ENCODE measurements at regions not wholly inside any gene's neighbourhood (a gene's known extent, or its start where the extent isn't known, plus 50 kb on each side); places are given as distances from the start of the nearest gene placed in this dataset.

DNA sequence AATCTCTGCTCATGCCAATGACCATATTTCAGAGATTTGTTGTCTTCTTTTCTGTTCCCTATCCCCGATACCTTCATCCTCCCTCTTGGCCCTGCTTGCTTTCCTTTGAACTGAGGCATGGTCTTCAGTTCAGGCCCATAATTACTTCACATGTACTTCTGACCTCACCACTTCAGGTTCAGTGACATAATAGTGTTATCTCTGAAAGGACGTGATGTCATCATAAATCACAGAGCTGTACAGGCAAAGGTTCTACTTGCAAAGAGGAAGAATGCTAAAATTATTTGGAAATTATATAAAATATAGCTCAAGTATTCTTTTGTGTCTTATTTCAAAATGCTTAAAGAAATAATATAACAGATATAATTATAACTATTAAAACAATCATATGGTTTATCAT, 230.3 kb upstream of the ESRRG start:
- TF ChIP-seq TOX (CRISPR knock-in tag; IDR thresholded peaks at IDR 0.05; ENCODE audit: borderline replicate concordance), result no peak
- no peak for TF ChIP-seq ZNF565 (CRISPR knock-in tag; conservative IDR thresholded peaks at IDR 0.05; ENCODE audit: low read depth)
- TF ChIP-seq, protein P1, sequence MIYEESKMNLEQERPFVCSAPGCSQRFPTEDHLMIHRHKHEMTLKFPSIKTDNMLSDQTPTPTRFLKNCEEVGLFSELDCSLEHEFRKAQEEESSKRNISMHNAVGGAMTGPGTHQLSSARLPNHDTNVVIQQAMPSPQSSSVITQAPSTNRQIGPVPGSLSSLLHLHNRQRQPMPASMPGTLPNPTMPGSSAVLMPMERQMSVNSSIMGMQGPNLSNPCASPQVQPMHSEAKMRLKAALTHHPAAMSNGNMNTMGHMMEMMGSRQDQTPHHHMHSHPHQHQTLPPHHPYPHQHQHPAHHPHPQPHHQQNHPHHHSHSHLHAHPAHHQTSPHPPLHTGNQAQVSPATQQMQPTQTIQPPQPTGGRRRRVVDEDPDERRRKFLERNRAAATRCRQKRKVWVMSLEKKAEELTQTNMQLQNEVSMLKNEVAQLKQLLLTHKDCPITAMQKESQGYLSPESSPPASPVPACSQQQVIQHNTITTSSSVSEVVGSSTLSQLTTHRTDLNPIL (CRISPR knock-in tag; IDR thresholded peaks at IDR 0.05; ENCODE audit: low read depth), result no peak
- TF ChIP-seq, protein P2, sequence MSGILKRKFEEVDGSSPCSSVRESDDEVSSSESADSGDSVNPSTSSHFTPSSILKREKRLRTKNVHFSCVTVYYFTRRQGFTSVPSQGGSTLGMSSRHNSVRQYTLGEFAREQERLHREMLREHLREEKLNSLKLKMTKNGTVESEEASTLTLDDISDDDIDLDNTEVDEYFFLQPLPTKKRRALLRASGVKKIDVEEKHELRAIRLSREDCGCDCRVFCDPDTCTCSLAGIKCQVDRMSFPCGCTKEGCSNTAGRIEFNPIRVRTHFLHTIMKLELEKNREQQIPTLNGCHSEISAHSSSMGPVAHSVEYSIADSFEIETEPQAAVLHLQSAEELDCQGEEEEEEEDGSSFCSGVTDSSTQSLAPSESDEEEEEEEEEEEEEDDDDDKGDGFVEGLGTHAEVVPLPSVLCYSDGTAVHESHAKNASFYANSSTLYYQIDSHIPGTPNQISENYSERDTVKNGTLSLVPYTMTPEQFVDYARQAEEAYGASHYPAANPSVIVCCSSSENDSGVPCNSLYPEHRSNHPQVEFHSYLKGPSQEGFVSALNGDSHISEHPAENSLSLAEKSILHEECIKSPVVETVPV (CRISPR knock-in tag; IDR thresholded peaks at IDR 0.05), result no peak
- TF ChIP-seq ARNTL (CRISPR knock-in tag; IDR thresholded peaks at IDR 0.05; ENCODE audit: borderline replicate concordance, low read depth), result no peak
- TF ChIP-seq, protein P3, sequence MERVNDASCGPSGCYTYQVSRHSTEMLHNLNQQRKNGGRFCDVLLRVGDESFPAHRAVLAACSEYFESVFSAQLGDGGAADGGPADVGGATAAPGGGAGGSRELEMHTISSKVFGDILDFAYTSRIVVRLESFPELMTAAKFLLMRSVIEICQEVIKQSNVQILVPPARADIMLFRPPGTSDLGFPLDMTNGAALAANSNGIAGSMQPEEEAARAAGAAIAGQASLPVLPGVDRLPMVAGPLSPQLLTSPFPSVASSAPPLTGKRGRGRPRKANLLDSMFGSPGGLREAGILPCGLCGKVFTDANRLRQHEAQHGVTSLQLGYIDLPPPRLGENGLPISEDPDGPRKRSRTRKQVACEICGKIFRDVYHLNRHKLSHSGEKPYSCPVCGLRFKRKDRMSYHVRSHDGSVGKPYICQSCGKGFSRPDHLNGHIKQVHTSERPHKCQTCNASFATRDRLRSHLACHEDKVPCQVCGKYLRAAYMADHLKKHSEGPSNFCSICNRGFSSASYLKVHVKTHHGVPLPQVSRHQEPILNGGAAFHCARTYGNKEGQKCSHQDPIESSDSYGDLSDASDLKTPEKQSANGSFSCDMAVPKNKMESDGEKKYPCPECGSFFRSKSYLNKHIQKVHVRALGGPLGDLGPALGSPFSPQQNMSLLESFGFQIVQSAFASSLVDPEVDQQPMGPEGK (CRISPR knock-in tag; IDR thresholded peaks at IDR 0.05; ENCODE audit: borderline replicate concordance), result no peak
- TF ChIP-seq ISL1 (CRISPR knock-in tag; IDR thresholded peaks at IDR 0.05), result no peak
- TF ChIP-seq TCF4 (CRISPR knock-in tag; IDR thresholded peaks at IDR 0.05; ENCODE audit: borderline replicate concordance), result no peak
- no peak for TF ChIP-seq ZFP30 (CRISPR knock-in tag; IDR thresholded peaks at IDR 0.05)

Data from SK-N-SH treated with all-trans-retinoic acid at 6 μM for 48 hours (cell line).